Panc1 (cell line): ENCODE measurements at regions not wholly inside any gene's neighbourhood (a gene's known extent, or its start where the extent isn't known, plus 50 kb on each side); places are given as distances from the start of the nearest gene placed in this dataset.

ENCODE experiments used
- ATAC-seq: fragments of 200-7000 bp; cut with Tn5 transposase; 2 replicates; pipeline ENCODE4 v1.9.1; 2020; ENCODE audit warnings: mild to moderate bottlenecking, moderate library complexity
- BruUV-seq: library from RNA; stranded (reverse); fragments of 400-500 nt; replicated peaks from 2 replicates; lab custom pipeline; 2021; lab: Mats Ljungman, UMichigan
- CTCF ChIA-PET: fragments of 300-600 bp; sonication (Branson Sonifier 250); formaldehyde crosslinking; loops from one replicate; lab custom pipeline; 2022; ENCODE audit warnings: antibody characterized with exemption; lab: Charles Lee
- POLR2A ChIA-PET: fragments of 300-600 bp; sonication (Branson Sonifier 250); formaldehyde crosslinking; loops from one replicate; lab custom pipeline; 2022; ENCODE audit warnings: antibody characterized with exemption; lab: Charles Lee
- DNase-seq: peaks from one replicate; pipeline ENCODE4 v3.0.0-alpha.2; 2010; ENCODE audit warnings: low read depth, low spot score
- H3K27ac ChIP-seq: 2 replicates; pipeline ENCODE4 v1.5.1; 2011; ENCODE audit warnings: mild to moderate bottlenecking, low read length, inconsistent platforms
- H3K27me3 ChIP-seq: fragments of 200-500 bp; sonication (Bioruptor generic); 2 replicates; pipeline ENCODE4 v1.6.0; 2014; ENCODE audit warnings: low read length, inconsistent platforms; ENCODE audit not compliant: control insufficient read depth, insufficient read depth
- H3K36me3 ChIP-seq: fragments of 200-500 bp; sonication (Bioruptor generic); 2 replicates; pipeline ENCODE4 v1.5.1; 2014; ENCODE audit warnings: inconsistent platforms, mild to moderate bottlenecking, low read length, moderate library complexity; ENCODE audit not compliant: control insufficient read depth, insufficient read depth
- H3K4me1 ChIP-seq: 2 replicates; pipeline ENCODE4 v1.5.1; 2011; ENCODE audit warnings: inconsistent platforms, mild to moderate bottlenecking, low read length, moderate library complexity; ENCODE audit not compliant: control insufficient read depth, insufficient read depth
- H3K4me3 ChIP-seq, 2 experiments: 2 replicates each; pipeline ENCODE4 v1.5.1; 2011 to 2012; ENCODE audit warnings: low read depth in 2 of 2, low read length in 2 of 2, mild to moderate bottlenecking in 2 of 2, inconsistent platforms in 1 of 2, moderate library complexity in 1 of 2
- H3K9me3 ChIP-seq: fragments of 200-500 bp; sonication (Bioruptor generic); 2 replicates; pipeline ENCODE4 v1.5.1; 2014; ENCODE audit warnings: low read depth, mild to moderate bottlenecking, inconsistent platforms, low read length, moderate library complexity; ENCODE audit not compliant: control insufficient read depth, insufficient read depth
- POLR2AphosphoS5 ChIP-seq: IDR thresholded peaks from 2 replicates; pipeline ENCODE4 v1.6.1; 2012; ENCODE audit warnings: mild to moderate bottlenecking, low read depth, low read length, moderate library complexity
- SIN3A ChIP-seq: IDR thresholded peaks from 2 replicates; pipeline ENCODE4 v1.6.1; 2012; ENCODE audit warnings: low read depth, mild to moderate bottlenecking, low read length, moderate library complexity, borderline replicate concordance; ENCODE audit not compliant: insufficient read depth
- TCF7L2 ChIP-seq: IDR thresholded peaks from 2 replicates; pipeline ENCODE4 v1.6.1; 2011; ENCODE audit warnings: mild to moderate bottlenecking, low read depth, low read length, inconsistent platforms
- in situ Hi-C: cut with HindIII; loops from 2 replicates; pipeline ENCODE4 v1.10.0; 2016; ENCODE audit warnings: low sequenced_read_pairs, low pct_unique_long_range_greater_than_20kb
- intact Hi-C: fragments of 100-400 bp; cut with micrococcal nuclease; formaldehyde crosslinking; loops from one replicate; pipeline ENCODE4 v1.10.0; 2022; ENCODE audit not compliant: unreplicated experiment
- TF ChIP-seq, protein P1 (sequence below): fragments of 450-650 bp; IDR thresholded peaks from 2 replicates; pipeline ENCODE4 v1.5.1; 2017; ENCODE audit warnings: mild to moderate bottlenecking
- TF ChIP-seq, protein P2 (sequence below), 2 experiments: IDR thresholded peaks; 2 replicates each; pipeline ENCODE4 v1.6.1; 2011 to 2012; ENCODE audit warnings: low read depth in 2 of 2, control low read depth in 1 of 2, low read length in 1 of 2, mild to moderate bottlenecking in 1 of 2, moderate library complexity in 1 of 2; ENCODE audit not compliant: insufficient read depth in 1 of 2

DNA sequence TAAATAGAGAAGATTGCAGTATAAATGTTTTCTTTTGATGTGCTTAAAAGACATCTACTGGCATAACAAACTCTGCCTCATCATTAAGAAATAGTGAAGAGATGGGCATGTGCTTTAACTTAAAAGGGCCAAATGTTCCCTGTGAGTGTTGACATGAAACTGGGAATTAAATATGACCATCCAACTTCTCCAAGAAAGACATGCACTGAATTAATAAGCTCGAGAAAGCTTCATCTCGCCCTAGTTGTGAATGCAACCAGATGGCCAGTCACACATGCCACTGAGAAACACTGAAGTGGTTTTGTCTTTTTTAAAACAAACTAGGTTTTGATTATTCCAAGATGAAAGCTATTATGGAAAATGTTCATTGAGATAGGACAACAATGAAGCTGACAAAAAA is 479.2 kb downstream of the RIT2 start:
- no peaks in the 10 kb centered on the region for H3K27me3 ChIP-seq
- ATAC-seq (no peak), DNase-seq (no peak)
- H3K9me3 ChIP-seq, result no peaks in the 10 kb centered on the region
- ChIA-PET CTCF (no interaction called here), POLR2A (no interaction called here)
- intact Hi-C loops (no loop called here), in situ Hi-C loops (no loop called here)
- H3K4me3 ChIP-seq, result no peak overlapping the region
- no peaks in the 10 kb centered on the region for H3K36me3 ChIP-seq
- no peaks in the 10 kb centered on the region for H3K4me1 ChIP-seq
- BruUV-seq, result no TSS peak
- no peak overlapping the region for H3K27ac ChIP-seq
- TF ChIP-seq, protein P1, sequence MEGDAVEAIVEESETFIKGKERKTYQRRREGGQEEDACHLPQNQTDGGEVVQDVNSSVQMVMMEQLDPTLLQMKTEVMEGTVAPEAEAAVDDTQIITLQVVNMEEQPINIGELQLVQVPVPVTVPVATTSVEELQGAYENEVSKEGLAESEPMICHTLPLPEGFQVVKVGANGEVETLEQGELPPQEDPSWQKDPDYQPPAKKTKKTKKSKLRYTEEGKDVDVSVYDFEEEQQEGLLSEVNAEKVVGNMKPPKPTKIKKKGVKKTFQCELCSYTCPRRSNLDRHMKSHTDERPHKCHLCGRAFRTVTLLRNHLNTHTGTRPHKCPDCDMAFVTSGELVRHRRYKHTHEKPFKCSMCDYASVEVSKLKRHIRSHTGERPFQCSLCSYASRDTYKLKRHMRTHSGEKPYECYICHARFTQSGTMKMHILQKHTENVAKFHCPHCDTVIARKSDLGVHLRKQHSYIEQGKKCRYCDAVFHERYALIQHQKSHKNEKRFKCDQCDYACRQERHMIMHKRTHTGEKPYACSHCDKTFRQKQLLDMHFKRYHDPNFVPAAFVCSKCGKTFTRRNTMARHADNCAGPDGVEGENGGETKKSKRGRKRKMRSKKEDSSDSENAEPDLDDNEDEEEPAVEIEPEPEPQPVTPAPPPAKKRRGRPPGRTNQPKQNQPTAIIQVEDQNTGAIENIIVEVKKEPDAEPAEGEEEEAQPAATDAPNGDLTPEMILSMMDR, result no peak
- no peak for TF ChIP-seq TCF7L2

DNA sequence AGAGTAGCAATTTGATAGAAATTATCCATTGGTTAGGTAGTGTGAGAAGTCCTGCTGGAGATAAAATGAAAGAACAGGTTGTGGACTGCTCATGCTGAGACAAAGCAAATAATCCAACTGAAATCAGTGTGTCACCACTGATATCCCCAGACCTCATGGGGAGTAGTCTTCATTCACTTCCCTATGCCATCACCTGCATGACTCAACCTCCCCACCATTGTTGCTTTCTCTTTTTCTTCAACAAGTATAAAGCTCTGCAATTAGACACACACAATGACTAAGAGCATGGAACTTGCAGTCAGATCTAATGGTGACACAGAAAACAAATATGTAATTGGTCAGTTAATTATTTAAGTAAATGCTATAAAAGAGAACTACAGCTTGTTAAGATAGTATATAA is 475.3 kb downstream of the RIT2 start:
- Histone ChIP-seq H3K9me3 (no peaks in the 10 kb centered on the region), H3K36me3 (no peaks in the 10 kb centered on the region), H3K27ac (no peak overlapping the region), H3K4me3 (no peak overlapping the region), H3K27me3 (no peaks in the 10 kb centered on the region), H3K4me1 (no peaks in the 10 kb centered on the region)
- ATAC-seq (no peak), DNase-seq (no peak)
- TF ChIP-seq TCF7L2 (no peak), SIN3A (no peak), POLR2AphosphoS5 (no peak)
- TF ChIP-seq, protein P1, result no peak
- TF ChIP-seq, protein P2, sequence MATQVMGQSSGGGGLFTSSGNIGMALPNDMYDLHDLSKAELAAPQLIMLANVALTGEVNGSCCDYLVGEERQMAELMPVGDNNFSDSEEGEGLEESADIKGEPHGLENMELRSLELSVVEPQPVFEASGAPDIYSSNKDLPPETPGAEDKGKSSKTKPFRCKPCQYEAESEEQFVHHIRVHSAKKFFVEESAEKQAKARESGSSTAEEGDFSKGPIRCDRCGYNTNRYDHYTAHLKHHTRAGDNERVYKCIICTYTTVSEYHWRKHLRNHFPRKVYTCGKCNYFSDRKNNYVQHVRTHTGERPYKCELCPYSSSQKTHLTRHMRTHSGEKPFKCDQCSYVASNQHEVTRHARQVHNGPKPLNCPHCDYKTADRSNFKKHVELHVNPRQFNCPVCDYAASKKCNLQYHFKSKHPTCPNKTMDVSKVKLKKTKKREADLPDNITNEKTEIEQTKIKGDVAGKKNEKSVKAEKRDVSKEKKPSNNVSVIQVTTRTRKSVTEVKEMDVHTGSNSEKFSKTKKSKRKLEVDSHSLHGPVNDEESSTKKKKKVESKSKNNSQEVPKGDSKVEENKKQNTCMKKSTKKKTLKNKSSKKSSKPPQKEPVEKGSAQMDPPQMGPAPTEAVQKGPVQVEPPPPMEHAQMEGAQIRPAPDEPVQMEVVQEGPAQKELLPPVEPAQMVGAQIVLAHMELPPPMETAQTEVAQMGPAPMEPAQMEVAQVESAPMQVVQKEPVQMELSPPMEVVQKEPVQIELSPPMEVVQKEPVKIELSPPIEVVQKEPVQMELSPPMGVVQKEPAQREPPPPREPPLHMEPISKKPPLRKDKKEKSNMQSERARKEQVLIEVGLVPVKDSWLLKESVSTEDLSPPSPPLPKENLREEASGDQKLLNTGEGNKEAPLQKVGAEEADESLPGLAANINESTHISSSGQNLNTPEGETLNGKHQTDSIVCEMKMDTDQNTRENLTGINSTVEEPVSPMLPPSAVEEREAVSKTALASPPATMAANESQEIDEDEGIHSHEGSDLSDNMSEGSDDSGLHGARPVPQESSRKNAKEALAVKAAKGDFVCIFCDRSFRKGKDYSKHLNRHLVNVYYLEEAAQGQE (IDR thresholded peaks at IDR 0.05; ENCODE audit: insufficient read depth in 1 of 2, low read depth in 2 of 2, low read length in 1 of 2), result no peak
- no TSS peak for BruUV-seq
- intact Hi-C loops (no loop called here), in situ Hi-C loops (no loop called here)
- CTCF ChIA-PET, result no interaction called here
- POLR2A ChIA-PET, result no interaction called here

DNA sequence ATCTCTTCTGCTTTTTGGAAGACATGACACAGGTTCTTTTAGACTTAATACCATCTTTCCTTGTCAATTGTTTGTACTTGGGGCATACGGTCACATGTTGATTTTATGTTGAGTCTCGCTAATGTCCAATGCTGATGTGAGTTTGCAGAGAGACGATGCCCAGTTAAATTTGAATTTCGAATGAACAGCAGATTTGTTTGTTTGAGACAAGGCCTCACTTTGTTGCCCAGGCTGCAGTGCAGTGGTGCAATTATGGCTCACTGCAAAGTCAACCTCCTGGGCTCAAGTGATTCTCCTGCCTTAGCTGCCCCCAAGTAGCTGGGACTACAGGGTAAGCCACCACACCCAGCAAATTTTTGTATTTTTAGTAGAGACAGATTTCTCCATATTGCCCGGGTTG is 473.5 kb downstream of the RIT2 start:
- H3K36me3 ChIP-seq, result no peaks in the 10 kb centered on the region
- H3K4me3 ChIP-seq, result no peak overlapping the region
- no peaks in the 10 kb centered on the region for H3K27me3 ChIP-seq
- CTCF ChIA-PET, result no interaction called here
- BruUV-seq, result no TSS peak
- in situ Hi-C loops, result no loop called here
- ATAC-seq (no peak), DNase-seq (no peak)
- TF ChIP-seq TCF7L2, result no peak
- TF ChIP-seq, protein P2 (IDR thresholded peaks at IDR 0.05; ENCODE audit: insufficient read depth in 1 of 2, low read depth in 2 of 2, low read length in 1 of 2), result no peak
- TF ChIP-seq, protein P1, result no peak
- TF ChIP-seq SIN3A, result no peak
- TF ChIP-seq POLR2AphosphoS5, result no peak
- no peaks in the 10 kb centered on the region for H3K9me3 ChIP-seq
- intact Hi-C loops, result no loop called here
- H3K27ac ChIP-seq, result no peak overlapping the region
- no peaks in the 10 kb centered on the region for H3K4me1 ChIP-seq
- POLR2A ChIA-PET, result no interaction called here
